ENCODE measurements at regions not wholly inside any gene's neighbourhood (a gene's known extent, or its start where the extent isn't known, plus 50 kb on each side); places are given as distances from the start of the nearest gene placed in this dataset.

- DNase-seq, result no peak
These were observed 688.6 kb upstream of the ADGRL4 start for GRCh38 chr1:79695138-79695537.

GRCh38 chr1:79694241-79694640 is 687.7 kb upstream of the ADGRL4 start:
- no peak for DNase-seq

GRCh38 chr1:79693441-79694114 is 687.0 kb upstream of the ADGRL4 start:
- DNase-seq, result peak; percentile 3 to 6

GRCh38 chr1:79692519-79692918 is 686.0 kb upstream of the ADGRL4 start:
- DNase-seq, result no peak

GRCh38 chr1:79688932-79689331 is 682.4 kb upstream of the ADGRL4 start:
- DNase-seq, result no peak

- no peak for DNase-seq
These were observed 676.9 kb upstream of the ADGRL4 start for GRCh38 chr1:79683420-79683819.

GRCh38 chr1:79682478-79682877 is 675.9 kb upstream of the ADGRL4 start:
- DNase-seq, result no peak

- DNase-seq, result no peak
These were observed 674.9 kb upstream of the ADGRL4 start for GRCh38 chr1:79681382-79681781.

- DNase-seq, result no peak
These were observed 673.4 kb upstream of the ADGRL4 start for GRCh38 chr1:79679916-79680315.

- no peak for DNase-seq
These were observed 661.5 kb upstream of the ADGRL4 start for GRCh38 chr1:79667848-79668696.

GRCh38 chr1:79667166-79667565 is 660.6 kb upstream of the ADGRL4 start:
- no peak for DNase-seq

GRCh38 chr1:79663916-79664315 is 657.4 kb upstream of the ADGRL4 start:
- no peak for DNase-seq

- DNase-seq, result no peak
These were observed 656.1 kb upstream of the ADGRL4 start for GRCh38 chr1:79662596-79662995.

GRCh38 chr1:79660129-79660528 is 653.6 kb upstream of the ADGRL4 start:
- no peak for DNase-seq

- DNase-seq, result peak in 1 of 2 donors; percentile 33
These were observed 651.6 kb upstream of the ADGRL4 start for GRCh38 chr1:79657951-79658658.

GRCh38 chr1:79655876-79656275 is 649.3 kb upstream of the ADGRL4 start:
- no peak for DNase-seq

GRCh38 chr1:79652426-79652825 is 645.9 kb upstream of the ADGRL4 start:
- DNase-seq, result no peak

GRCh38 chr1:79648126-79648525 is 641.6 kb upstream of the ADGRL4 start:
- no peak for DNase-seq

- peak in 1 of 2 donors; percentile 20 for DNase-seq
These were observed 640.4 kb upstream of the ADGRL4 start for GRCh38 chr1:79646880-79647279.

GRCh38 chr1:79638382-79638781 is 631.9 kb upstream of the ADGRL4 start:
- no peak for DNase-seq

- no peak for DNase-seq
These were observed 626.9 kb upstream of the ADGRL4 start for GRCh38 chr1:79633456-79633855.

- no peak for DNase-seq
These were observed 622.9 kb upstream of the ADGRL4 start for GRCh38 chr1:79629414-79629813.

- no peak for DNase-seq
These were observed 611.2 kb upstream of the ADGRL4 start for GRCh38 chr1:79617777-79618176.

Measured in right lung (tissue), 2 donors.